ENCODE measurements at regions not wholly inside any gene's neighbourhood (a gene's known extent, or its start where the extent isn't known, plus 50 kb on each side); places are given as distances from the start of the nearest gene placed in this dataset.

GRCh38 chr9:81513059-81513458 lies 176.3 kb downstream of the TLE1 start:
- Histone ChIP-seq H3K9me3 (ENCODE audit: control insufficient read depth, low read depth, low read length) (no peaks in the 10 kb centered on the region), H2BK5ac (ENCODE audit: insufficient read length, low read length) (no peak overlapping the region), H3K23ac (ENCODE audit: insufficient read length, low read depth, low read length) (no peak overlapping the region), H3K79me1 (ENCODE audit: insufficient read depth, low read depth, low read length, poor library complexity, severe bottlenecking) (no peaks in the 10 kb centered on the region), H3K14ac (ENCODE audit: insufficient read depth, low read length) (no peak overlapping the region), H3K4ac (ENCODE audit: low read depth, low read length) (no peak overlapping the region), H3K9ac (ENCODE audit: extremely low read depth, insufficient read length, low read length) (no peak overlapping the region), H3K23me2 (ENCODE audit: insufficient read length, low read depth, low read length, poor library complexity, severe bottlenecking) (no peaks in the 10 kb centered on the region), H3T11ph (ENCODE audit: low read length) (no peak overlapping the region), H2BK12ac (ENCODE audit: insufficient read length, low read depth, low read length) (no peak overlapping the region), H3K79me2 (ENCODE audit: insufficient read depth, low read length) (no peaks in the 10 kb centered on the region), H3K4me1 (ENCODE audit: insufficient read depth, low read length) (no peaks in the 10 kb centered on the region), H2BK120ac (ENCODE audit: low read depth, low read length, poor library complexity, severe bottlenecking) (no peak overlapping the region), H2BK20ac (ENCODE audit: low read depth, low read length, poor library complexity, severe bottlenecking) (no peak overlapping the region), H4K5ac (ENCODE audit: insufficient read length, low read depth, low read length) (no peak overlapping the region), H3K18ac (ENCODE audit: insufficient read length, low read depth, low read length) (no peak overlapping the region), H3K27me3 (ENCODE audit: insufficient read depth, low read length) (no peaks in the 10 kb centered on the region), H3K56ac (ENCODE audit: insufficient read length, low read depth, low read length) (no peak overlapping the region), H2AK5ac (ENCODE audit: insufficient read length, low read length) (no peak overlapping the region), H4K8ac (replicated peaks; ENCODE audit: insufficient read length, low read depth, low read length) (no peak overlapping the region), H4K91ac (ENCODE audit: insufficient read length, low read depth, low read length) (no peak overlapping the region), H2AFZ (ENCODE audit: low read length) (no peak overlapping the region), H3K27ac (ENCODE audit: insufficient read length, low read depth, low read length) (no peak overlapping the region), H4K20me1 (ENCODE audit: control insufficient read depth, insufficient read depth, insufficient read length) (no peaks in the 10 kb centered on the region), H2BK15ac (ENCODE audit: low read depth, low read length) (no peak overlapping the region), H3K4me2 (ENCODE audit: insufficient read depth, insufficient read length, low read length) (no peak overlapping the region)
- no peak for DNase-seq
- no peak for TF ChIP-seq CTCF (conservative IDR thresholded peaks at IDR 0.05)
- no CpG with 5 or more reads among the region's 2 CpGs for WGBS (ENCODE audit: extremely low coverage, insufficient read length, low lambda C conversion rate)
- no peak overlapping the region for H3K27ac Mint-ChIP-seq
- peaks cover 0 to 7% (median 0%) of the 10 kb centered on the region in 3 experiments; a peak in 1 of 7 replicates for H3K36me3 Mint-ChIP-seq (ENCODE audit: insufficient read depth in 1 of 3, low read depth in 3 of 3)
- 0 out of 5 replicates have a peak, but pooled peaks cover 0 to 3% of the 10 kb centered on the region in 2 experiments for H3K9me3 Mint-ChIP-seq
- no peaks in the 10 kb centered on the region for H3K27me3 Mint-ChIP-seq (ENCODE audit: low read depth)
- no peak overlapping the region for H3K4me3 Mint-ChIP-seq
- no peaks in the 10 kb centered on the region for H3K4me1 Mint-ChIP-seq

Data from H9 (cell line).